ENCODE measurements at regions not wholly inside any gene's neighbourhood (a gene's known extent, or its start where the extent isn't known, plus 50 kb on each side); places are given as distances from the start of the nearest gene placed in this dataset.
A peak's percentile ranks its signal among the peaks of the same experiment; 100 is the strongest.
"Not testable (repeated sequence)": the region's sequence is repeated elsewhere in the genome, so short reads cannot be mapped to it uniquely, and the experiment has no call there.

- no peak overlapping the region for H3K4me3 ChIP-seq
- H3K4me1 ChIP-seq (replicated peaks in 1 of 2), result no peaks in the 10 kb centered on the region
- no peak overlapping the region for H3K27ac ChIP-seq
- no peaks in the 10 kb centered on the region for H3K36me3 ChIP-seq (replicated peaks in 1 of 2)
- no peaks in the 10 kb centered on the region for H3K9me3 ChIP-seq (replicated peaks in 1 of 3)
- no peak for DNase-seq
- no peak for TF ChIP-seq POLR2A (IDR thresholded peaks at IDR 0.05)
- TF ChIP-seq, protein P1, sequence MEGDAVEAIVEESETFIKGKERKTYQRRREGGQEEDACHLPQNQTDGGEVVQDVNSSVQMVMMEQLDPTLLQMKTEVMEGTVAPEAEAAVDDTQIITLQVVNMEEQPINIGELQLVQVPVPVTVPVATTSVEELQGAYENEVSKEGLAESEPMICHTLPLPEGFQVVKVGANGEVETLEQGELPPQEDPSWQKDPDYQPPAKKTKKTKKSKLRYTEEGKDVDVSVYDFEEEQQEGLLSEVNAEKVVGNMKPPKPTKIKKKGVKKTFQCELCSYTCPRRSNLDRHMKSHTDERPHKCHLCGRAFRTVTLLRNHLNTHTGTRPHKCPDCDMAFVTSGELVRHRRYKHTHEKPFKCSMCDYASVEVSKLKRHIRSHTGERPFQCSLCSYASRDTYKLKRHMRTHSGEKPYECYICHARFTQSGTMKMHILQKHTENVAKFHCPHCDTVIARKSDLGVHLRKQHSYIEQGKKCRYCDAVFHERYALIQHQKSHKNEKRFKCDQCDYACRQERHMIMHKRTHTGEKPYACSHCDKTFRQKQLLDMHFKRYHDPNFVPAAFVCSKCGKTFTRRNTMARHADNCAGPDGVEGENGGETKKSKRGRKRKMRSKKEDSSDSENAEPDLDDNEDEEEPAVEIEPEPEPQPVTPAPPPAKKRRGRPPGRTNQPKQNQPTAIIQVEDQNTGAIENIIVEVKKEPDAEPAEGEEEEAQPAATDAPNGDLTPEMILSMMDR (IDR thresholded peaks at IDR 0.05), result no peak
- no peaks in the 10 kb centered on the region for H3K27me3 ChIP-seq
- intact Hi-C loops (cut with DNase I), result no loop called here
- 81 to 86% (median 83%) methylated on average over 3 of the region's 3 CpGs for WGBS, 4 donors
These were observed 71.7 kb upstream of the CSNK1A1L start for GRCh38 chr13:37177125-37177524.

- DNase-seq, result no peak
- no peaks in the 10 kb centered on the region for H3K9me3 ChIP-seq (replicated peaks in 1 of 3)
- intact Hi-C loops (cut with DNase I), result no loop called here
- 37 to 62% (median 46%) methylated on average over 2 of the region's 2 CpGs for WGBS, 4 donors
- H3K27ac ChIP-seq, result peak overlapping the region in 1 of 5 donors; percentile 20
- H3K4me3 ChIP-seq, result no peak overlapping the region
- no peaks in the 10 kb centered on the region for H3K27me3 ChIP-seq
- no peaks in the 10 kb centered on the region for H3K4me1 ChIP-seq (replicated peaks in 1 of 2)
- TF ChIP-seq, protein P1 (IDR thresholded peaks at IDR 0.05), result no peak
- no peak for TF ChIP-seq POLR2A (IDR thresholded peaks at IDR 0.05)
- no peaks in the 10 kb centered on the region for H3K36me3 ChIP-seq (replicated peaks in 1 of 2)
These were observed 70.5 kb upstream of the CSNK1A1L start for GRCh38 chr13:37175996-37176395.

- TF ChIP-seq, protein P1 (IDR thresholded peaks at IDR 0.05), result no peak
- no peak for TF ChIP-seq POLR2A (IDR thresholded peaks at IDR 0.05)
- intact Hi-C loops (cut with DNase I), result no loop called here
These were observed 67.8 kb upstream of the CSNK1A1L start for GRCh38 chr13:37173214-37173613.

GRCh38 chr13:37172226-37172625 lies 66.8 kb upstream of the CSNK1A1L start:
- H3K9me3 ChIP-seq (replicated peaks in 1 of 3); H3K4me3 ChIP-seq; H3K27me3 ChIP-seq; intact Hi-C loops (cut with DNase I); H3K36me3 ChIP-seq (replicated peaks in 1 of 2); H3K27ac ChIP-seq; H3K4me1 ChIP-seq (replicated peaks in 1 of 2); DNase-seq: not testable (repeated sequence)
- WGBS, 4 donors, result 81 to 88% (median 87%) methylated on average over 10 to 11 of the region's 11 CpGs

More at GRCh38 chr13:37173214-37173613, 67.8 kb upstream of the CSNK1A1L start:
- H3K4me1 ChIP-seq (replicated peaks in 1 of 2), result no peaks in the 10 kb centered on the region
- DNase-seq, result no peak
- H3K27me3 ChIP-seq, result no peaks in the 10 kb centered on the region
- 48 to 54% (median 53%) methylated on average over 3 of the region's 3 CpGs for WGBS, 4 donors
- no peaks in the 10 kb centered on the region for H3K36me3 ChIP-seq (replicated peaks in 1 of 2)
- no peaks in the 10 kb centered on the region for H3K9me3 ChIP-seq (replicated peaks in 1 of 3)
- no peak overlapping the region for H3K27ac ChIP-seq
- no peak overlapping the region for H3K4me3 ChIP-seq

DNA sequence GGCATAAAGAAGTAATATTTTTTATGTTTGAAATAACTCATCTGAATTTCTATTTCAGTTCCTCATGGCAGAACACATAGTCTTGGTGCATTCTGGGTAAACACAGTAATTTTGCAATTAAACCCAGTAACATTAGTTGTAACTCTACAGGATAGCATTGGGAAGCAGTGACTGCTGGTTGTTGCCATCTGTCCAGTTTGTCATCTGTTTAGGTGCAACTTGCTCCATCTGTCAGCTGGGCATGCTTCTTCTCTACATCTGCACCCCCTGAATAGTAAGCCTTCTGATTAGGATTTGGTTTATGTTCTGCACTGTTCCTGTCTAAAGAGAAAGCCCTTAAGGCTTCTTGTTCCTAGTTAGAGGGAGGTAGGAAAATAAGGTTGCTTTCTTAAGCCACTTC lies 63.5 kb upstream of the CSNK1A1L start:
- no peaks in the 10 kb centered on the region for H3K9me3 ChIP-seq (replicated peaks in 1 of 3)
- no peaks in the 10 kb centered on the region for H3K27me3 ChIP-seq
- no peak for DNase-seq
- TF ChIP-seq, protein P1 (IDR thresholded peaks at IDR 0.05), result no peak
- TF ChIP-seq POLR2A (IDR thresholded peaks at IDR 0.05), result no peak
- no peak overlapping the region for H3K4me3 ChIP-seq
- no peaks in the 10 kb centered on the region for H3K36me3 ChIP-seq (replicated peaks in 1 of 2)
- no peak overlapping the region for H3K27ac ChIP-seq
- no peaks in the 10 kb centered on the region for H3K4me1 ChIP-seq (replicated peaks in 1 of 2)
- intact Hi-C loops (cut with DNase I), result no loop called here
